ENCODE measurements at regions not wholly inside any gene's neighbourhood (a gene's known extent, or its start where the extent isn't known, plus 50 kb on each side); places are given as distances from the start of the nearest gene placed in this dataset.

DNA sequence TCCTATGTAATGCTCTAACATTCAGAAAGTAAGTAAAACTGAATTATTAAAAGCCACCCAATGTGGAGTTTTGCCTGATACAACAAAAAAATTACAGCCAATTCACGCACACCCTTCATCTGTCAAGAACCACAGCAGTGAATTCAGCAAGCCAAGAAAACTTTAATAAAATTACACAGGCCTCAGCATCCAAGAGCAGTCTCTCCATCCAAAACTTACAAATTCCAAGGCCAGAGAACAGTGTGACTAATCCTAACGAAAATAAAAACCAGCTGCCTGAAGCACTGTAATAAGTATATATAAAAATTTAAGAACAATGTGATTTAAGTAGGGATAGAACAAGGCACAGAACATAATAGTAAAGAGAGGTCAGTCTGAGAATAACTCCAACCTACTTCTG lies 54.2 kb downstream of the SIX6 start:
- Histone ChIP-seq H3K9me3 (no peaks in the 10 kb centered on the region), H3K27me3 (no peaks in the 10 kb centered on the region), H3K36me3 (no peaks in the 10 kb centered on the region), H3K4me1 (peaks cover 0 to 25% (median 5%) of the 10 kb centered on the region in 4 donors), H3K4me3 (no peak overlapping the region), H3K27ac (no peak overlapping the region)
- intact Hi-C loops (cut with DNase I; ENCODE audit: low total_unique reads), result loop anchor here (5.0 kb wide), 1 partner anchor 216 kb away; no protein-coding TSS in a partner anchor
- no peak for DNase-seq
- TF ChIP-seq, protein P1, sequence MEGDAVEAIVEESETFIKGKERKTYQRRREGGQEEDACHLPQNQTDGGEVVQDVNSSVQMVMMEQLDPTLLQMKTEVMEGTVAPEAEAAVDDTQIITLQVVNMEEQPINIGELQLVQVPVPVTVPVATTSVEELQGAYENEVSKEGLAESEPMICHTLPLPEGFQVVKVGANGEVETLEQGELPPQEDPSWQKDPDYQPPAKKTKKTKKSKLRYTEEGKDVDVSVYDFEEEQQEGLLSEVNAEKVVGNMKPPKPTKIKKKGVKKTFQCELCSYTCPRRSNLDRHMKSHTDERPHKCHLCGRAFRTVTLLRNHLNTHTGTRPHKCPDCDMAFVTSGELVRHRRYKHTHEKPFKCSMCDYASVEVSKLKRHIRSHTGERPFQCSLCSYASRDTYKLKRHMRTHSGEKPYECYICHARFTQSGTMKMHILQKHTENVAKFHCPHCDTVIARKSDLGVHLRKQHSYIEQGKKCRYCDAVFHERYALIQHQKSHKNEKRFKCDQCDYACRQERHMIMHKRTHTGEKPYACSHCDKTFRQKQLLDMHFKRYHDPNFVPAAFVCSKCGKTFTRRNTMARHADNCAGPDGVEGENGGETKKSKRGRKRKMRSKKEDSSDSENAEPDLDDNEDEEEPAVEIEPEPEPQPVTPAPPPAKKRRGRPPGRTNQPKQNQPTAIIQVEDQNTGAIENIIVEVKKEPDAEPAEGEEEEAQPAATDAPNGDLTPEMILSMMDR (IDR thresholded peaks at IDR 0.05), result no peak

DNA sequence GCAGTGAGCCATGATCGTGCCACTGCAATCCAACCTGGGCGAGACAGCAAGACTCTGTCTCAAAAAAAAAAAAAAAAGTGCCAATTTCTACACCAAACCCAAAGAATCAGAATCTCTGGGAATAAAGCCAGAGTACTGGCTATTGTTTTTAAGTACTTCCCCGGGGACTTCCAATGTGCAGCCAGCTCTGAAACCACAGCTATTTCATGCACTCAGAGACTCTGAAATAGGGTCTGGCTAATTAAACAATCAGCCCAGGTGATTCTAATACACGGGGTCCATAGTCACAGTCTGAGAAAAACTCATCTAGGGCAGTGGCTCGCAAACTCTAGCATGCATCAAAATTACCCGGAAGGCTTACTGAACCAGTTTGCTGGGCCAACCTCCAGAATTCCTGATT lies 56.3 kb downstream of the SIX6 start:
- Histone ChIP-seq H3K36me3 (no peaks in the 10 kb centered on the region), H3K27me3 (no peaks in the 10 kb centered on the region), H3K27ac (no peak overlapping the region), H3K4me3 (no peak overlapping the region), H3K4me1 (peaks cover 0 to 25% (median 5%) of the 10 kb centered on the region in 4 donors), H3K9me3 (no peaks in the 10 kb centered on the region)
- TF ChIP-seq, protein P1 (IDR thresholded peaks at IDR 0.05), result no peak
- DNase-seq, result no peak
- intact Hi-C loops (cut with DNase I; ENCODE audit: low total_unique reads), result no loop called here

DNA sequence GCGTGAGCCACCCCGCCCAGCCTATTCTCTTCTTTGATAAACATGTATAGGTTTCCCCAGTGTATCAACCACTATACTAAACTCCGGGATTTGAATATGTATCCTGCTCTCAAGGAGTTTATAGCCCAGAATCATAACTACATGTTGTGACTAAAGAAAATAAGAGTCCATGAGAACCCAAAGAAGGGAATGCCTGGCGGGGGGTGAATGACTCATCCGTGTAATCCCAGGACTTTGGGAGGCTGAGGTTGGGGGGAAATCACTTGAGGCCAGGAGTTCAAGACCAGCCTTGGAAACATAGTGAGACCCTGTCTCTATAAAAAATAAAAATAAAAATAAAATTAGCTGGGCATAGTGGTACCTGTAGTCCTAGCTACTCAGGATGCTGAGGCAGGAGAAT lies 57.2 kb downstream of the SIX6 start:
- Histone ChIP-seq H3K4me1 (peaks cover 0 to 25% (median 5%) of the 10 kb centered on the region in 4 donors), H3K27me3 (no peaks in the 10 kb centered on the region), H3K9me3 (no peaks in the 10 kb centered on the region), H3K4me3 (no peak overlapping the region), H3K27ac (no peak overlapping the region), H3K36me3 (no peaks in the 10 kb centered on the region)
- TF ChIP-seq, protein P1 (IDR thresholded peaks at IDR 0.05), result no peak
- intact Hi-C loops (cut with DNase I; ENCODE audit: low total_unique reads), result no loop called here
- DNase-seq, result no peak

DNA sequence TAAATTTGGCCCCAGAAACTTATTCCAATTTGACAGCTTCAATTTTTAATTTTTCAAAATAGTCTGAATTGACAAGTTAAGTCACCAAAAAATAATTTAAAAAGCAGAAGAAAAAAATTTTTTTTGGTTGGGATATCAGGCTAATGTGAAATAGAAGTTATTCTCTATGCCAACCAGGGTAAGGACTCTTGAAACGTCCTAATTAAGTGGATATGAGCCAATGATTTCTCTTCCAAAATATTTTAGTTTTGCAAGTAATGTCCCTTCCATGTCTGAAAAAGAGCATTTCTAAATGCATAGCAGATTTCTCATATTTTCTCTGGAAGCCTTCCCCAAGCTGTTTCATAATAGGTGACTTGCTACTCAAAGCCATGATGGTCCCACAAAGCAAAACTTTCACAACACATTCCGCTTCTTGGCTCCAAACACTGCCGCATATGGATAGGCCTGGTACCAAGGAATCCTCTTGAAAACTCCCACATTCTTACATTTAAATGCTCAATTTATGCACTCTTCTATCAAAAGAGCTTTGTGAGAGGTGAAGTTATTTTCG lies 65.1 kb downstream of the SIX6 start:
- no peak for DNase-seq
- no peaks in the 10 kb centered on the region for H3K9me3 ChIP-seq
- no peak overlapping the region for H3K27ac ChIP-seq
- H3K4me3 ChIP-seq, result no peak overlapping the region
- H3K27me3 ChIP-seq, result no peaks in the 10 kb centered on the region
- H3K4me1 ChIP-seq, result no peaks in the 10 kb centered on the region
- TF ChIP-seq, protein P1 (IDR thresholded peaks at IDR 0.05), result no peak
- H3K36me3 ChIP-seq, result no peaks in the 10 kb centered on the region
- intact Hi-C loops (cut with DNase I; ENCODE audit: low total_unique reads), result no loop called here

DNA sequence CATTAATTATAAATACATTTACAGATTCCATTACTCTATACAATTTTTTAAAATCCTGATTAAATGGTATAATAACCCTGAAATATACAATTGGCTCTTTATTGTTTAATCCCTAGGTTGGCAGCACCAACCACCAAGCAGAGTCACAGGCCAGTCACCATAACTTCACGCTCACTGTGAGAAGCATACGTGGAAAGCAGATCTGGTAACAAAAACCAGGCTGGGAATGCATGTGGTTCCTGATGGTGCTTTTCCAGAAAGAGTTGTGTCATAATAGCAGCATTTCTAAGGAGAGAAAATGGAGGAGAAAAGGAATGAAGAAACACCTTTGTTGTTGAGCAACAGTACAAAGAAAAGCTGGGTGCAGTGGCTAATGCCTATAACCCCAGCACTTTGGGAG lies 66.1 kb downstream of the SIX6 start:
- Histone ChIP-seq H3K27ac (no peak overlapping the region), H3K36me3 (no peaks in the 10 kb centered on the region), H3K4me1 (no peaks in the 10 kb centered on the region), H3K4me3 (no peak overlapping the region), H3K9me3 (no peaks in the 10 kb centered on the region), H3K27me3 (no peaks in the 10 kb centered on the region)
- intact Hi-C loops (cut with DNase I; ENCODE audit: low total_unique reads), result no loop called here
- DNase-seq, result no peak
- TF ChIP-seq, protein P1 (IDR thresholded peaks at IDR 0.05), result no peak

DNA sequence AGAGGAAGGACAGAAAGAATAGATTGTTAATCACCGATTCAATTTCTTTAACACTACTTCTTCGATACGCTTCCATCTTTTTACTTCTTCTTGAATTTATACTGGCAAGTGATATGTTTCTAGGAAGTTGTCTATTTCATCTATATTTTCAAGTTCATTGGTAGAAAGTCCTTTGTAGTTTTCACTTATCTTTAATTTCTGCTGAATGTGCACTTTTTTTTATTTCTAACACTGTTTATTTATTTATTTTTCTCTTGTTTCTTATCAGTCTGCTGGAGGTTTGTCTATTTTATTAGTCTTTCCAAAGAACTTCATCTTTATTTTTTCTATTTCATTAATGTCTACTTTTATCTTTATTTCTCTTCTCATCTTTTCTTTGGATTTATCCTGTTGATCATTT lies 63.6 kb downstream of the SIX1 start:
- Histone ChIP-seq H3K27me3 (no peaks in the 10 kb centered on the region), H3K4me1 (peaks cover 0 to under 1% (median 0%) of the 10 kb centered on the region in 4 donors), H3K27ac (no peak overlapping the region), H3K36me3 (no peaks in the 10 kb centered on the region), H3K4me3 (no peak overlapping the region), H3K9me3 (no peaks in the 10 kb centered on the region)
- intact Hi-C loops (cut with DNase I; ENCODE audit: low total_unique reads), result no loop called here
- TF ChIP-seq, protein P1 (IDR thresholded peaks at IDR 0.05), result no peak
- no peak for DNase-seq
